ENCODE measurements at regions not wholly inside any gene's neighbourhood (a gene's known extent, or its start where the extent isn't known, plus 50 kb on each side); places are given as distances from the start of the nearest gene placed in this dataset.
"Not testable (repeated sequence)": the region's sequence is repeated elsewhere in the genome, so short reads cannot be mapped to it uniquely, and the experiment has no call there.

DNA sequence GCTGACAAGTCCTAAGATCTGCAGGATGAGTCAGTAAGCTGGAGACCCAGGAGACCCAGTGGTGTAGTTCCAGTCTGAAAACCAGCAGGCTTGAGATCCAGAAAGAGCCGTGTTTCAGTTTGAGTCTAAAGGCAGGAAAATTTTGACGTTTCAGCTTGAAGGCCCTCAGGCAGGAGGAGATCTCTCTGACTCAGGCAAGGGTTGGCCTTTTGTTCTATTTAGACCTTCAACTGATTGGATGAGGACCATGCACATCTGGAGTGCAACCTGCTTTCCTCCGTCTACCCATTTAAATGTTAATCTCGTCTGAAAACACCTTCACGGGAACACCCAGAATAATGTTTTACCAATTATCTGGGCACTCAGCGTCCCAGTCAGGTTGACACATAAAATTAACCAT is 69.5 kb downstream of the NPIPA7 start:
- DNase-seq: not testable (repeated sequence)

GRCh38 chr16:16449712-16450237 is 70.8 kb downstream of the NPIPA7 start:
- DNase-seq: not testable (repeated sequence)

DNA sequence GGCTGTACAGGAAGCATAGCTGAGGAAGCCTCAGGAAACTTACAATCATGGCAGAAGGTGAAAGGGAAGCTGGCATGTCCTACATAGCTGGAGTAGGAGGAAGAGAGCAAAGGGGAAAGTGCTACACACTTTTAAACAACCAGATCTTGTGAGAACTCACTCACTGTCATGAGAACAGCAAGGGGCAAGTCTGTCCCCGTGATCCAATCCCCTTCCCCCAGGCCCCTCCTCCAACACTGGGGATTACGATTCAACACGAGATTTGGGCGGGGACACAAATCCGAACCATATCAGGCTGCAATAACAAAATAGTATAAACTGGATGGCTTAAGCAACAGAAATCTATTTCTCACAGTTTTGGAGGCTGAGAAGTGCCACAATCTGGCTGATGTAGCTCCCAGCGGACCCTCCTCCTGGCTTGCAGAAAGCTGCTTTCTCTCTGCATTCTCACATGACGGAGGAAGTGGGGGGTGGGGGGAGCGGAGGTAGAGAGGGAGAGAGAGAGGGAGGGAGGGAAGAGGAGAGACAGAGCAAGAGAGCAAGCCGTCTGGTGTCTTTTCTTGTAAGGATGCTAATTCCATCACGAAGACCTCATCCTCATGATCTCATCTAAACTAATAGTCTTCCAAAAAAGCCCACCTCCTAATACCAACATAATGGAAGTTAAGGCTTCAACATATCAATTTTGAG is 72.9 kb downstream of the NPIPA7 start:
- DNase-seq: not testable (repeated sequence)

DNA sequence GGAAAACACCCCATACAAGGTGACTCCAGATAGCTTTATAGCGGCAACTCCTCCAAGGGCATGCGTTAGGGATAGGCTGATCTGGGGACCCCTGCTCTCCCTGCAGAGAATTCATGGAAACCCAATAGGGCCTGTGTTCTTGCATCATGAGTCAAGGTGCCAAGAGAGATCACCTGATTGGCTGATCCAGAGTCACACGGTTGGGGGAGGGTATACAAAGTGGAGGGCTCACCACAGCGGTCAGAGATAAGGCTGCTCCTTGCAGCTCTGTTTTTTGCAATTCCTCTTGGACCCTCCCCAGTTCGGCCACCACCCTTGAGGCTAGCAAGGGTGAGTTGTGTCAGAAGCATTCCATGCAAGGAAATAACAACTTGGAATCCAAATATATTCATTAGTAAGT is 79.6 kb downstream of the NPIPA7 start:
- not testable (repeated sequence) for DNase-seq

- not testable (repeated sequence) for DNase-seq
These were observed 84.9 kb downstream of the NPIPA7 start for GRCh38 chr16:16463792-16464191.

DNA sequence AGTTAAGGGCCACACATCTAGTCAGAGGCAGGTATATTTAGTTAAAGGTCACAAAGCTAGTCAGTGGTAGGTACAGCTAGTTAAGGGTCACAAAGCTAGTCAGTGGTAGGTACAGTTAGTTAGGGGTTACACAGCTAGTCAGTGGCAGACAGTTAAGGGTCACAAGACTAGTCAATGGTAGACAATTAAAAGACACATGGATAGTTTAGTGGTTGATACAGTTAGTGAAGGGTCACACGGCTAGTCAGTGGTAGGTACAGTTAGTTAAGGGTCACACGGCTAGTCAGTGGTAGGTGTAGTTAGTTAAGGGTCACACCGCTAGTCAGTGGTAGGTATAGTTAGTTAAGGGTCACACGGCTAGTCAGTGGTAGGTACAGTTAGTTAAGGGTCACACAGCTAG is 110.0 kb downstream of the NPIPA7 start:
- DNase-seq: not testable (repeated sequence)

DNA sequence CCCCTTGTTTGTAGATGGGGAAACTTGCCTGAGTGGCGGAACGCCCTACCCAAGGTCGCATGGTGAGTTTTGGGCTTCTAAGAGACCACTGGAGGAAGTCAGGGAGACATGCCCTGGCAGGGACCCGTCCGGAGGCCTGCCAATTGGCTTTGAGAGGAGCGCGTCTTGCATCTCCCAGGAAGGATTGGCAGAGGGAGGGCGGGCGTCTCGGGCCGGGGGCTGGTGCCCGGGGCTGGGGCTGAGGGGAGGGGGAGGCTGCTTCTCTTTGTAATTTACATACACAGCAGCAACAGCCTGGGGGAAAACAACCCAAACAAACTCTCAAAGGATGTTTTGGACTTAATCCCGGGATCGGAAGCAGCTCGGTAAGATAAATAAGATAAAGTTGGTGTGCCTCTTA is 110.5 kb downstream of the NPIPA7 start:
- DNase-seq: not testable (repeated sequence)

- not testable (repeated sequence) for DNase-seq
These were observed 115.2 kb downstream of the NPIPA7 start for GRCh38 chr16:16494114-16494513.

DNA sequence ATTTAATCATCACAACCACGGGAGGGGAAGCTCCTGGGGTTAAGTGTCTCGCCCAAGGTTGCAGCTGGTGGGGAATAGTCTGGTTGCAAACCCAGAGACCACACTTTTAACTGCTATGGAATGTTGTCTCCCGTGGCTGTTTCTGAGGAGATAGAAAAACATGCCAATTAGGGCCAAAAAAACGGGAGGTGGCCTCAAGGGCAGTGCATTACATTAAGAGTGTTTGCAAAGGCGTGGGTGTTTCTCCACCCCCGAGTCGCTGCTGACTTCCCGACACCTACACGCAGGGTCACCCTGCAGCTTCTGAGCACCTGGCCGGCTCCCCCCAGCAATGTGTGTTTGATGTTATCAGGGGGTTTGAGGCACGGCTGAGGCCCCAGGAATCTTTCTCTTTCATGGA is 116.1 kb downstream of the NPIPA7 start:
- DNase-seq: not testable (repeated sequence)

- not testable (repeated sequence) for DNase-seq
These were observed 120.9 kb downstream of the NPIPA7 start for GRCh38 chr16:16499875-16500274.

GRCh38 chr16:16507041-16507440 is 128.1 kb downstream of the NPIPA7 start:
- DNase-seq: not testable (repeated sequence)

- not testable (repeated sequence) for DNase-seq
These were observed 129.4 kb downstream of the NPIPA7 start for GRCh38 chr16:16508344-16508743.

DNA sequence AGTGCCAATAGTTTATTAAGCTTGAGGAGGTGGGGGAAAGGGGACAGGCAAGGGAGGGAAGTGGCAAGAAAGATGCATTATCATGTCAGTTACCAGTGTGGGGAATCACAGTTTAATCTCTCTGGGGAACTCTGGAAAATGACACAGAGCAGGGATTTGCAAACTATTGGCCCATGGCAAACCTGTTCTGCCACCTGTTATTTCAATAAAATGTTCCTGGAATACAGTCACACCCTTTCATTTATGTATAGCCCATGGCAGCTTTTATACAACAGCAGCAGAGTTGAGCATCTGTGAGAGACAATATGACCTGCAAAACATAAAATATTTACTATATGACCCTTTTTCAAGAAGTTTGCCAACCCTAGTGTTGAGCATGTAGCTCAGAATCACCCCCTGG is 140.5 kb downstream of the NPIPA7 start:
- DNase-seq: not testable (repeated sequence)

GRCh38 chr16:16521239-16522002 is 142.5 kb downstream of the NPIPA7 start:
- not testable (repeated sequence) for DNase-seq

DNA sequence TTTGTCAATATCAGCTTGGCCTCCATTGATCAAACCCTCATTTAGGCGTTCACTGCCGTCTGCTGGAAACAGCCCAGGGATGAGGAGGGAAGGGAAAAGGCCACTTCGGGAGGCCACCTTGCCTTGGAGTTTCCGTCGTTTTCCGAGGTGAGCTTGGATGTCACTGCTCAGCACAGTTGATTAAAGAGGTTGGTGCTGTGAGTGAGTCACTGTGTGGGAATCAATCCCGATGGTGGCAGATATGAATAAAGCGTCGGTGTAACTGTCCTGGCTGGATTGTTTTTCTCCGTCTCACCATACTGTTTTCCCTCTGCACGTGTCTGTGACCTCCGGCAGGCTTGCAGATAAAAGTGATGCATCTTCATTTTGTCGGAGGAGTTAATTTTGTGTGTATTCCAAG is 148.1 kb downstream of the NPIPA7 start:
- DNase-seq: not testable (repeated sequence)

DNA sequence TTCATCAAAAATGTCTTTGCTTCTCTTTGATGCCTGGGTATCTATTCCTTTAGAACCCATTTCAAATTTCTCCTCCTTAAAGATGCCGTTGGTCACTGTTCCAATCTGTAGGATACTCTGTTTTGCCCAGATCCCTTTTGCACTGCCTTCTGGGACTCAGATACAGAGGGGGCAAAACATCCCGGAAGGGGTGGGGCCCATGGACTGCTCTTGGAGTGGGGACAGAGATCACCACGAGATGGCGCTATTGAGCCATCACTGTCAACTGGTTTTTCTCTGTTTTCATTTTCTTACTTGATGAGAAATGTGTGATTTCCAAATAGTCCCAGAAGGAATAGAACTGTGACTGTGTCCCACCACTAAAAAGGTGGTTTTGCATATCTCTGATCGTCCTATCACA is 151.8 kb downstream of the NPIPA7 start:
- not testable (repeated sequence) for DNase-seq

DNA sequence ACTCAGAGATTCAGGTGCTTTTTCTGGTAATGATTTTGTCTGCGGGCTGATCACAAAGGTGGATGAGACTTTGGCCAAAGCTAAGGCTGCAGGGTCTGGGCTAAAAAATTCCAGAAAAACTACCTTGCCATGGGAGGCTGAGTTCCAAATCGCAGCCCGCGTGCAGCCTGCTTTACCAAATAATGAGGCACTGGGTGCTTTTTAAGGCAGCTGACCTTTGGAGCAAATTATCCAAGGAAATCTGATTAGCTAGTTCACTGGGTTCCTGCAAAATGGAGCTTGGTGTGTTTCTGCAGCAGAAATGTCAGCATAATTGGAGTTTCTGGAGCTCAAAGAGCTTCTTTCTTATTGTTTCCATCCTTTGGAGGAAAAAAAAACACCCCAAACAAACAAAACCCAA is 156.6 kb downstream of the NPIPA7 start:
- DNase-seq: not testable (repeated sequence)

- DNase-seq: not testable (repeated sequence)
These were observed 157.2 kb downstream of the NPIPA7 start for GRCh38 chr16:16536151-16536550.

DNA sequence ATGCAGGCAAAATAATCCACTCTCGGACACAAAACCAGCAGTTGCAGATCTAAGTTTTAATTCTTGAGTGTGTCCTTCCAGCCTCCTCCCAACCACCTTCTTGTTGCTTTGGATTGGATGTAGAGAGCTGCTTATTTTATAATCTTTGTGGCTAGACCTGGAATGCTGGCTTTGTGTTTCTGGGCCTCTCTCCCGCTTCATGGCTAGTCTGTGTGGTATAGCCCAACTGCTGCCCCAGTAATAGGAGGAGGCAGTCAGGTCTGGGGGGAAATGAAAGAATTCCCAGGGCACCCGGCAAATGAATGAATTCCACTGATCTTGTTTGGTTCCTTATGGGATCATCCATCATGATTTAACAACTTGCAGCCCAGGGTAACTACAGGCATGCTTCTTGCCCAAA is 170.8 kb downstream of the NPIPA7 start:
- DNase-seq: not testable (repeated sequence)

DNA sequence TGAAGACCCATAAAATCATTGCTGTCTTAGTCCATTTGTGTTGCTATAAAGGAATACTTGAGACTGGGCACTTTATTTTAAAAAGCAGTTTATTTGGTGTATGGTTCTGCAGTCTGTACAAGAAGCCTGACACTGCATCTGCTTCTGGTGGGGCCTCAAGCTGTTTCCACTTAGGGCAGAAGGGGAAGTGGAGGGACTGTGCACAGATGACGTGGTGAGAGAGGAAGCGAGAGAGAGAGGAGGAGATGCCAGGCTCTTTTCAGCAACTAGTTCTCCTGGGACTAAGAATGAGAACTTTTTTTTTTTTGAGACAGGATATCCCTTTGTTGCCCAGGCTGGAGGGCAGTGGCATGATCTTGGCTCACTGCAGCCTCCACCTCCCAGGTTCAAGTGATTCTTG is 171.9 kb downstream of the NPIPA7 start:
- DNase-seq: not testable (repeated sequence)

DNA sequence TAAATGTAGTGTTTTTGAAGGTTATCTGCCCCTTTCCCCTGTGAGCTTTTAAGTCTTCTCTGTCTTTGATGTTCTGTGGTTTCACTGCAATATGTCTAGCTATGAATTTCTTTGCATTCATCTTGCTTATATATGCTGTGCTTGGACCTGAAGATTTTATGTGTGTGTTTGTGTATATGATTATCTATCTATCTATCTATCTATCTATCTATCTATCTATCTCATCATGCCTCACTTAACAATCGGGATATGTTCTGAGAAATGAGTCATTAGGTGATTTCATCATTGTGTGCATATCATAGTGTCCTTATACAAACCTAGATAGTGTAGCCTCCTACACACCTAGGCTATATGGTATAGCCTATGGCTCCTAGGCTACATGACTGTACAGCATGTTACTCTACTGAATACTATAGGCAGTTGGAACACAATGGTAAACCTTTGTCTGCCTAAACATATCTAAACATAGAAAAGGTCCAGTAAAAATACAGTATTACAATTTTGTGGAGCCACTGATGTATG is 173.9 kb downstream of the NPIPA7 start:
- DNase-seq: not testable (repeated sequence)

DNA sequence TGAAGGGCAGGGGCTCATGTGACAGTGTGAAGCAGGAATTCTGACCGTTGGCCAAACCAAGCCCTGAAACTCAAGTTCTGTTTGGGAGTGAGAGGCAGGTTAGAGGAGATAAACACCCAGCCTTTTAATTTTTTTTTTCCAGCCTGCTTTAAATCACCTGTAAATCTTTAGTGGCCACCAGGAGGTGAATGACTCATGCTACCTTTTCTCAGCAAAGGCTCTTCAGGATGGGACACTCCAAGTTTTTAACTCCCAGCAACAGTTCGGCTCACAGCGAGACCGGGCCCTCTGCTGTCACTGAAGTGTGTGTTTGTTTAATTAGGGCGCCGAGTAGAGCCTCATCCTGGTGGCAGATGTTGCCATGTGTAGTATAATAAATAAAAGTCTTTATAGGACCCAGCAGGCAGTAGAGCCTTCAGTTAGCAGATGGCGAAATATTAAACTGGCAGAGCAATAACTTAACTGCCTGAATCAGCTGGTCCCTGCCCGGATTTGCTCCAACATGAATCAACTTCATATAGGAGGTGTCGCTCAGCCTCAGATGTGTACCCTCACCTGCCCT is 180.3 kb downstream of the NPIPA7 start:
- not testable (repeated sequence) for DNase-seq

DNA sequence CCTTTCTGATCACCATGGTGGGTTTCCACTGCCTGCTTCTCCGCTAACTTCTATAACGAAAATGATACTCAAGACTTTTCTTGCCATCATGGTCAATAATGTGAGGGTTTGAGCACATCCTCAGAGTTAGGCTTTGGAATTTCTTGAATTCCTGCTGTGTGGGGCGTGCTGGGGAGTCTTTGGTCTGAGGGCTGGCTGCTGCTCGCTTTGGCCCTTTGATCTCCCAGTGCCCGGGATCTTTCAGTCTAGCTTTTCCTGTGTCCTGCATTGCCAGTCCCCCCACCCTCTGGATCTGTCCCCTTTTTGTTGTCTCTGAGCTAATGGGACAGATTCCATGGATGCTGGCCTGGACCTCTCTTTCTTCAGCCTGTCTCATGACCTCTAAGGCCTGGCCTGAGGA is 182.6 kb downstream of the NPIPA7 start:
- DNase-seq: not testable (repeated sequence)
